H1 (cell line): ENCODE measurements at regions not wholly inside any gene's neighbourhood (a gene's known extent, or its start where the extent isn't known, plus 50 kb on each side); places are given as distances from the start of the nearest gene placed in this dataset.

Experiments
- CTCF ChIA-PET: fragments of 300-600 bp; sonication (Branson Sonifier 250); formaldehyde crosslinking; loops from one replicate; lab custom pipeline; 2021; ENCODE audit not compliant: partially characterized antibody; lab: Charles Lee
- POLR2A ChIA-PET: fragments of 300-600 bp; sonication (Branson Sonifier 250); formaldehyde crosslinking; loops from one replicate; lab custom pipeline; 2021; ENCODE audit warnings: inconsistent platforms; ENCODE audit not compliant: partially characterized antibody; lab: Charles Lee
- DNase-seq, 2 experiments: peaks; one replicate each; pipeline versions ENCODE4 v3.0.0 to v3.0.0-alpha.2; 2010 to 2022; ENCODE audit warnings: low spot score in 2 of 2, low read depth in 1 of 2, mixed read lengths in 1 of 2
- FAIRE-seq: peaks from 2 replicates; lab custom pipeline; 2011; peaks lifted over from hg19 to GRCh38; lab: Jason Lieb, UNC
- H2AFZ ChIP-seq: 2 replicates; pipeline ENCODE4 v1.8.1; 2012; ENCODE audit warnings: low read length, inconsistent platforms
- H2AK5ac ChIP-seq: 2 replicates; pipeline ENCODE4 v1.6.1; 2013; ENCODE audit warnings: low read depth, low read length
- H2BK120ac ChIP-seq: replicated peaks from 2 replicates; pipeline ENCODE3; 2013; ENCODE audit warnings: low read depth, low read length, inconsistent platforms
- H2BK12ac ChIP-seq: 2 replicates; pipeline ENCODE4 v1.6.1; 2013; ENCODE audit warnings: low read depth, low read length
- H2BK15ac ChIP-seq: 2 replicates; pipeline ENCODE4 v1.6.1; 2013; ENCODE audit warnings: low read length
- H2BK20ac ChIP-seq: 2 replicates; pipeline ENCODE4 v1.6.1; 2013; ENCODE audit warnings: low read length
- H2BK5ac ChIP-seq: 2 replicates; pipeline ENCODE4 v1.6.1; 2013; ENCODE audit warnings: low read depth, low read length
- H3K14ac ChIP-seq: 2 replicates; pipeline ENCODE4 v1.6.1; 2013; ENCODE audit warnings: inconsistent platforms; ENCODE audit not compliant: insufficient read length
- H3K18ac ChIP-seq: 2 replicates; pipeline ENCODE4 v1.6.1; 2013; ENCODE audit warnings: low read length; ENCODE audit errors: extremely low read depth
- H3K23ac ChIP-seq: 2 replicates; pipeline ENCODE4 v1.6.1; 2013; ENCODE audit warnings: inconsistent platforms; ENCODE audit not compliant: insufficient read length
- H3K23me2 ChIP-seq: 2 replicates; pipeline ENCODE4 v1.6.1; 2013; ENCODE audit warnings: low read depth, low read length
- H3K27ac ChIP-seq: 2 replicates; pipeline ENCODE4 v1.6.1; 2011; ENCODE audit warnings: low read depth, low read length, inconsistent platforms
- H3K27me3 ChIP-seq, 4 experiments: replicated peaks in 1 of 4; 1 replicate in 1 of 4; 2 replicates in 3 of 4; pipeline versions ENCODE4 v1.6.1 to v1.8.1; 2011 to 2013; ENCODE audit warnings: low read length in 3 of 4, mild to moderate bottlenecking in 3 of 4, inconsistent platforms in 2 of 4, mixed read lengths in 2 of 4, moderate library complexity in 1 of 4; ENCODE audit not compliant: control insufficient read depth in 3 of 4, insufficient read depth in 3 of 4; ENCODE audit errors: extremely low read depth in 1 of 4
- H3K36me3 ChIP-seq, 4 experiments: 2 replicates each; pipeline versions ENCODE4 v1.6.1 to v1.8.1; 2011 to 2013; ENCODE audit warnings: mild to moderate bottlenecking in 4 of 4, low read length in 3 of 4, moderate library complexity in 2 of 4, control low read depth in 1 of 4, inconsistent platforms in 1 of 4; ENCODE audit not compliant: insufficient read depth in 4 of 4, control insufficient read depth in 2 of 4
- H3K4ac ChIP-seq: replicated peaks from 2 replicates; pipeline ENCODE3; 2013; ENCODE audit warnings: low read length, low read depth, mixed read lengths, inconsistent platforms; ENCODE audit not compliant: insufficient read length
- H3K4me1 ChIP-seq, 4 experiments: replicated peaks in 1 of 4; 1 replicate in 1 of 4; 2 replicates in 3 of 4; pipeline versions ENCODE4 v1.6.1 to v1.8.1; 2011 to 2013; ENCODE audit warnings: low read length in 3 of 4, inconsistent platforms in 2 of 4, mixed read lengths in 1 of 4; ENCODE audit not compliant: insufficient read depth in 4 of 4, control insufficient read depth in 3 of 4
- H3K4me2 ChIP-seq, 2 experiments: 2 replicates each; pipeline versions ENCODE4 v1.6.1 to v1.8.1; 2011 to 2013; ENCODE audit warnings: low read depth in 2 of 2, low read length in 2 of 2, control low read depth in 1 of 2, inconsistent platforms in 1 of 2, mild to moderate bottlenecking in 1 of 2; ENCODE audit not compliant: insufficient read depth in 1 of 2
- H3K4me3 ChIP-seq, 4 experiments: fragments of 200-600, 300-600 bp in 1 of 4; sonication (generic), shearing (Covaris generic), sonication (Bioruptor Twin) in 1 of 4; 2 replicates each; pipeline versions ENCODE4 v1.5.1 to v1.8.1; 2011 to 2016; ENCODE audit warnings: low read length in 4 of 4, low read depth in 3 of 4, control low read depth in 2 of 4, inconsistent platforms in 2 of 4, mild to moderate bottlenecking in 2 of 4, mixed read lengths in 1 of 4, moderate library complexity in 1 of 4; ENCODE audit not compliant: insufficient read depth in 2 of 4; ENCODE audit errors: extremely low read depth in 1 of 4
- H3K56ac ChIP-seq: replicated peaks from 2 replicates; pipeline ENCODE3; 2013; ENCODE audit warnings: low read depth, mild to moderate bottlenecking, mixed read lengths, low read length, inconsistent platforms; ENCODE audit not compliant: insufficient read length
- H3K79me1 ChIP-seq: 2 replicates; pipeline ENCODE4 v1.6.1; 2013; ENCODE audit warnings: low read depth, low read length, control low read depth
- H3K79me2 ChIP-seq, 2 experiments: 2 replicates each; pipeline versions ENCODE4 v1.6.1 to v1.8.1; 2012 to 2013; ENCODE audit warnings: low read length in 2 of 2, mild to moderate bottlenecking in 2 of 2, inconsistent platforms in 1 of 2; ENCODE audit not compliant: insufficient read depth in 2 of 2, control insufficient read depth in 1 of 2
- H3K9ac ChIP-seq, 4 experiments: replicated peaks in 1 of 4; 1 replicate in 1 of 4; 2 replicates in 3 of 4; pipeline versions ENCODE4 v1.6.1 to v1.8.1; 2011 to 2013; ENCODE audit warnings: low read depth in 3 of 4, low read length in 3 of 4, control low read depth in 2 of 4, mild to moderate bottlenecking in 2 of 4, moderate library complexity in 2 of 4, inconsistent platforms in 1 of 4; ENCODE audit errors: extremely low read depth in 1 of 4
- H3K9me3 ChIP-seq, 2 experiments: 2 replicates each; pipeline versions ENCODE4 v1.6.1 to v1.8.1; 2012 to 2013; ENCODE audit warnings: mild to moderate bottlenecking in 2 of 2, moderate library complexity in 2 of 2, control low read depth in 1 of 2, inconsistent platforms in 1 of 2, low read depth in 1 of 2, low read length in 1 of 2, mixed read lengths in 1 of 2; ENCODE audit not compliant: insufficient read depth in 2 of 2
- H4K20me1 ChIP-seq, 2 experiments: replicated peaks in 1 of 2; 2 replicates each; pipeline versions ENCODE3 to v1.8.1; 2011 to 2013; ENCODE audit warnings: inconsistent platforms in 2 of 2, low read length in 2 of 2, mild to moderate bottlenecking in 1 of 2; ENCODE audit not compliant: insufficient read depth in 2 of 2, control insufficient read depth in 1 of 2
- H4K5ac ChIP-seq: 2 replicates; pipeline ENCODE4 v1.6.1; 2013; ENCODE audit warnings: low read length, low read depth, mixed read lengths, inconsistent platforms; ENCODE audit not compliant: insufficient read length
- H4K8ac ChIP-seq: 2 replicates; pipeline ENCODE4 v1.8.0; 2013; ENCODE audit warnings: mild to moderate bottlenecking, moderate library complexity, low read length, inconsistent platforms; ENCODE audit not compliant: insufficient read depth; ENCODE audit errors: extremely low read depth
- H4K91ac ChIP-seq: replicated peaks from 2 replicates; pipeline ENCODE3; 2013; ENCODE audit warnings: low read length, mixed read lengths, inconsistent platforms; ENCODE audit not compliant: insufficient read length
- BCL11A ChIP-seq, 2 experiments: IDR thresholded peaks; one replicate each; pipeline ENCODE4 v1.6.1; 2011; ENCODE audit warnings: low read depth in 2 of 2, low read length in 2 of 2, mild to moderate bottlenecking in 2 of 2
- BRCA1 ChIP-seq: IDR thresholded peaks from 2 replicates; pipeline ENCODE4 v1.6.1; 2012; ENCODE audit warnings: low read depth, low read length, improper control_type of control experiment
- FOSL1 ChIP-seq: IDR thresholded peaks from 2 replicates; pipeline ENCODE4 v1.6.1; 2011; ENCODE audit warnings: mild to moderate bottlenecking, low read depth, low read length, moderate library complexity; ENCODE audit not compliant: insufficient read depth
- JUND ChIP-seq: IDR thresholded peaks from 2 replicates; pipeline ENCODE4 v1.6.1; 2011; ENCODE audit warnings: mild to moderate bottlenecking, improper control_type of control experiment, low read length
- NANOG ChIP-seq: IDR thresholded peaks from 2 replicates; pipeline ENCODE4 v1.6.1; 2011; ENCODE audit warnings: low read length, low read depth, mild to moderate bottlenecking, inconsistent platforms; ENCODE audit not compliant: insufficient read depth, poor library complexity, severe bottlenecking
- NRF1 ChIP-seq: IDR thresholded peaks from 2 replicates; pipeline ENCODE4 v1.6.1; 2011; ENCODE audit warnings: mild to moderate bottlenecking, low read depth, low read length, improper control_type of control experiment
- RBBP5 ChIP-seq: IDR thresholded peaks from 2 replicates; pipeline ENCODE4 v1.7.1; 2012; ENCODE audit warnings: low read depth, mild to moderate bottlenecking, inconsistent platforms, low read length, moderate library complexity, borderline replicate concordance
- RFX5 ChIP-seq: IDR thresholded peaks from 2 replicates; pipeline ENCODE4 v1.6.1; 2011; ENCODE audit warnings: low read depth, low read length, improper control_type of control experiment, borderline replicate concordance
- SIRT6 ChIP-seq: IDR thresholded peaks from one replicate; pipeline ENCODE4 v1.7.1; 2012; ENCODE audit warnings: low read length, inconsistent platforms
- SIX5 ChIP-seq: IDR thresholded peaks from 2 replicates; pipeline ENCODE4 v1.6.1; 2011; ENCODE audit warnings: mild to moderate bottlenecking, low read depth, low read length
- SP1 ChIP-seq: IDR thresholded peaks from 2 replicates; pipeline ENCODE4 v1.6.1; 2011; ENCODE audit warnings: low read depth, low read length
- SUZ12 ChIP-seq: fragments of 200-600 bp; sonication (generic); IDR thresholded peaks from 2 replicates; pipeline ENCODE4 v1.6.1; 2012; ENCODE audit warnings: mild to moderate bottlenecking, inconsistent platforms, low read length, moderate library complexity, mixed read lengths
- TAF1 ChIP-seq: IDR thresholded peaks from 2 replicates; pipeline ENCODE4 v1.6.1; 2011; ENCODE audit warnings: mild to moderate bottlenecking, low read depth, low read length
- TBP ChIP-seq: IDR thresholded peaks from 2 replicates; pipeline ENCODE4 v1.6.1; 2011; ENCODE audit warnings: low read depth, low read length, improper control_type of control experiment
- USF2 ChIP-seq: IDR thresholded peaks from 2 replicates; pipeline ENCODE4 v1.6.1; 2011; ENCODE audit warnings: low read length, improper control_type of control experiment
- WGBS, 2 experiments: shearing (Covaris generic) in 1 of 2; methylation state at CpG; one replicate each; pipeline versions ENCODE4 v1.1.6 to v1.1.7; 2013 to 2015; ENCODE audit warnings: low lambda C conversion rate in 2 of 2, mixed read lengths in 2 of 2, inconsistent platforms in 1 of 2, low coverage in 1 of 2, missing lambda C conversion rate in 1 of 2; ENCODE audit not compliant: insufficient replicate concordance in 2 of 2, insufficient coverage in 1 of 2, insufficient read length in 1 of 2; ENCODE audit errors: extremely low coverage in 1 of 2, missing lambda C conversion rate in 1 of 2; 5-methylcytosine and 5-hydroxymethylcytosine counted together

- no peaks in the 10 kb centered on the region for H3K79me2 ChIP-seq
- H2BK12ac ChIP-seq = no peak overlapping the region
- no peak overlapping the region for H3K27ac ChIP-seq
- H3K14ac ChIP-seq = no peak overlapping the region
- H3K4me2 ChIP-seq = no peak overlapping the region
- WGBS, 2 experiments = 87% methylated on average over 7 of the region's 7 CpGs; no CpG with 5 or more reads in 1 of the 2 experiments
- no peak overlapping the region for H2BK120ac ChIP-seq
- no peak overlapping the region for H3K4me3 ChIP-seq
- H2AFZ ChIP-seq = no peak overlapping the region
- H4K8ac ChIP-seq = no peak overlapping the region
- no peak overlapping the region for H2BK5ac ChIP-seq
- no peak for TF ChIP-seq RBBP5
- no peak for TF ChIP-seq SP1
- TF ChIP-seq JUND = no peak
- no peak for TF ChIP-seq SUZ12
- no peak for TF ChIP-seq NRF1
- TF ChIP-seq BRCA1 = no peak
- no peak for TF ChIP-seq TAF1
- TF ChIP-seq NANOG = no peak
- no peak for TF ChIP-seq TBP
- no peak for TF ChIP-seq BCL11A (IDR thresholded peaks at IDR 0.05; ENCODE audit: low read depth in 2 of 2, low read length in 2 of 2)
- TF ChIP-seq FOSL1 = no peak
- TF ChIP-seq USF2 = no peak
- no peak for TF ChIP-seq SIRT6
- no peak for TF ChIP-seq SIX5
- TF ChIP-seq RFX5 = no peak
- DNase-seq (no peak), FAIRE-seq (no peak)
- H3K56ac ChIP-seq = no peak overlapping the region
- no peaks in the 10 kb centered on the region for H3K36me3 ChIP-seq
- no peaks in the 10 kb centered on the region for H3K27me3 ChIP-seq
- H2BK20ac ChIP-seq = no peak overlapping the region
- H3K4me1 ChIP-seq = peaks cover 0 to 7% (median 0%) of the 10 kb centered on the region in 4 experiments; a peak in 1 of 7 replicates
- H3K9me3 ChIP-seq = no peaks in the 10 kb centered on the region
- no peak overlapping the region for H3K9ac ChIP-seq
- no peak overlapping the region for H3K18ac ChIP-seq
- H4K5ac ChIP-seq = no peak overlapping the region
- H4K91ac ChIP-seq = no peak overlapping the region
- no peak overlapping the region for H2BK15ac ChIP-seq
- no peaks in the 10 kb centered on the region for H4K20me1 ChIP-seq
- H2AK5ac ChIP-seq = no peak overlapping the region
- no peak overlapping the region for H3K4ac ChIP-seq
- no peak overlapping the region for H3K23ac ChIP-seq
- H3K23me2 ChIP-seq = no peaks in the 10 kb centered on the region
- ChIA-PET POLR2A (no interaction called here), CTCF (interaction anchor here (1.0 to 2.6 kb wide), 9 partner anchors 8 to 326 kb away, joined by 3 to 13 read pairs (median 7); no protein-coding TSS in a partner anchor)
- H3K79me1 ChIP-seq = no peaks in the 10 kb centered on the region
Observed at GRCh38 chr21:39095681-39096080, 87.6 kb downstream of the PSMG1 start.
